ENCODE measurements at regions not wholly inside any gene's neighbourhood (a gene's known extent, or its start where the extent isn't known, plus 50 kb on each side); places are given as distances from the start of the nearest gene placed in this dataset.
"Not testable (repeated sequence)": the region's sequence is repeated elsewhere in the genome, so short reads cannot be mapped to it uniquely, and the experiment has no call there.

- Histone ChIP-seq H3K27me3 (ENCODE audit: control insufficient read depth, insufficient read depth, low read length) (no peaks in the 10 kb centered on the region), H3K36me3 (ENCODE audit: control insufficient read depth, insufficient read depth, low read length) (no peaks in the 10 kb centered on the region), H3K27ac (ENCODE audit: low read length) (no peak overlapping the region), H3K4me3 (ENCODE audit: low read length) (no peak overlapping the region), H3K4me1 (ENCODE audit: control insufficient read depth, insufficient read depth, low read length) (no peaks in the 10 kb centered on the region), H3K9me3 (ENCODE audit: control insufficient read depth, insufficient read depth, low read length) (peaks cover 13% of the 10 kb centered on the region)
- Mint-ChIP-seq H3K27ac (no peak overlapping the region), H3K36me3 (no peaks in the 10 kb centered on the region), H3K27me3 (ENCODE audit: low read depth in 2 of 2) (no peaks in the 10 kb centered on the region), H3K4me3 (no peak overlapping the region), H3K4me1 (no peaks in the 10 kb centered on the region), H3K9me3 (peaks cover 15 to 23% of the 10 kb centered on the region in 2 donors)
- no peak for TF ChIP-seq CTCF (IDR thresholded peaks at IDR 0.05)
- no peak for ATAC-seq
- intact Hi-C loops (cut with micrococcal nuclease): no loop called here
- DNase-seq: no peak
Measured at GRCh38 chr13:87235621-87236020, 435.6 kb upstream of the SLITRK5 start.

- Histone ChIP-seq H3K27ac (ENCODE audit: low read length) (no peak overlapping the region), H3K4me1 (ENCODE audit: control insufficient read depth, insufficient read depth, low read length) (no peaks in the 10 kb centered on the region), H3K27me3 (ENCODE audit: control insufficient read depth, insufficient read depth, low read length) (no peaks in the 10 kb centered on the region), H3K4me3 (ENCODE audit: low read length) (no peak overlapping the region), H3K36me3 (ENCODE audit: control insufficient read depth, insufficient read depth, low read length) (no peaks in the 10 kb centered on the region), H3K9me3 (ENCODE audit: control insufficient read depth, insufficient read depth, low read length) (no peaks in the 10 kb centered on the region)
- no peaks in the 10 kb centered on the region for H3K4me1 Mint-ChIP-seq
- WGBS (ENCODE audit: insufficient coverage): 91% methylated on average over 3 of the region's 3 CpGs
- ATAC-seq: no peak
- no peak overlapping the region for H3K4me3 Mint-ChIP-seq
- no peaks in the 10 kb centered on the region for H3K27me3 Mint-ChIP-seq (ENCODE audit: low read depth in 2 of 2)
- DNase-seq: no peak
- no peak overlapping the region for H3K27ac Mint-ChIP-seq
- intact Hi-C loops (cut with micrococcal nuclease): no loop called here
- peaks cover 6 to 7% of the 10 kb centered on the region in 2 donors for H3K9me3 Mint-ChIP-seq
- no peak for TF ChIP-seq CTCF (IDR thresholded peaks at IDR 0.05)
- H3K36me3 Mint-ChIP-seq: no peaks in the 10 kb centered on the region
Measured at GRCh38 chr13:87244256-87244890, 426.8 kb upstream of the SLITRK5 start.

- H3K4me3 Mint-ChIP-seq; DNase-seq; H3K4me3 ChIP-seq (ENCODE audit: low read length); intact Hi-C loops (cut with micrococcal nuclease); ATAC-seq; H3K4me1 Mint-ChIP-seq; H3K27ac ChIP-seq (ENCODE audit: low read length); H3K27me3 Mint-ChIP-seq (ENCODE audit: low read depth in 2 of 2); H3K4me1 ChIP-seq (ENCODE audit: control insufficient read depth, insufficient read depth, low read length); H3K36me3 ChIP-seq (ENCODE audit: control insufficient read depth, insufficient read depth, low read length); H3K9me3 ChIP-seq (ENCODE audit: control insufficient read depth, insufficient read depth, low read length); H3K36me3 Mint-ChIP-seq; H3K27me3 ChIP-seq (ENCODE audit: control insufficient read depth, insufficient read depth, low read length); H3K27ac Mint-ChIP-seq: not testable (repeated sequence)
- H3K9me3 Mint-ChIP-seq: peaks cover 6 to 11% of the 10 kb centered on the region in 2 donors
- WGBS (ENCODE audit: insufficient coverage): 93% methylated on average over 7 of the region's 8 CpGs
Measured at GRCh38 chr13:87249847-87250246, 421.3 kb upstream of the SLITRK5 start.

- ATAC-seq (no peak), DNase-seq (no peak)
- Mint-ChIP-seq H3K27me3 (ENCODE audit: low read depth in 2 of 2) (no peaks in the 10 kb centered on the region), H3K36me3 (no peaks in the 10 kb centered on the region), H3K4me1 (no peaks in the 10 kb centered on the region), H3K27ac (no peak overlapping the region), H3K9me3 (peaks cover 0 to 12% of the 10 kb centered on the region in 2 donors), H3K4me3 (no peak overlapping the region)
- no peak for TF ChIP-seq CTCF (IDR thresholded peaks at IDR 0.05)
- Histone ChIP-seq H3K27me3 (ENCODE audit: control insufficient read depth, insufficient read depth, low read length) (no peaks in the 10 kb centered on the region), H3K9me3 (ENCODE audit: control insufficient read depth, insufficient read depth, low read length) (no peaks in the 10 kb centered on the region), H3K36me3 (ENCODE audit: control insufficient read depth, insufficient read depth, low read length) (no peaks in the 10 kb centered on the region), H3K4me3 (ENCODE audit: low read length) (no peak overlapping the region), H3K27ac (ENCODE audit: low read length) (no peak overlapping the region), H3K4me1 (ENCODE audit: control insufficient read depth, insufficient read depth, low read length) (no peaks in the 10 kb centered on the region)
- intact Hi-C loops (cut with micrococcal nuclease): no loop called here
- 100% methylated on average over 1 of the region's 5 CpGs for WGBS (ENCODE audit: insufficient coverage)
Measured at GRCh38 chr13:87255394-87255793, 415.8 kb upstream of the SLITRK5 start.
